OCI-LY7 (cell line): ENCODE measurements at regions not wholly inside any gene's neighbourhood (a gene's known extent, or its start where the extent isn't known, plus 50 kb on each side); places are given as distances from the start of the nearest gene placed in this dataset.

Experiments used
- BruUV-seq: library from RNA; stranded (reverse); fragments of 400-500 nt; replicated peaks from 2 replicates; lab custom pipeline; 2021; lab: Mats Ljungman, UMichigan
- CTCF ChIA-PET: fragments of 300-600 bp; sonication (Branson Sonifier 250); formaldehyde crosslinking; loops from one replicate; lab custom pipeline; 2022; ENCODE audit warnings: antibody characterized with exemption; ENCODE audit not compliant: unreplicated experiment; lab: Charles Lee
- POLR2A ChIA-PET: fragments of 300-600 bp; sonication (Branson Sonifier 250); formaldehyde crosslinking; loops from one replicate; lab custom pipeline; 2022; ENCODE audit warnings: antibody characterized with exemption; lab: Charles Lee
- DNase-seq: peaks from one replicate; pipeline ENCODE4 v3.0.0-alpha.2; 2015; ENCODE audit warnings: low spot score
- H2AFZ ChIP-seq: fragments of 200-600 bp; sonication (generic), shearing (Covaris generic); 2 replicates; pipeline ENCODE4 v1.6.1; 2014; ENCODE audit warnings: mild to moderate bottlenecking, antibody characterized with exemption, low read length, moderate library complexity
- H3K27ac ChIP-seq: fragments of 200-600 bp; sonication (generic); 2 replicates; pipeline ENCODE4 v1.5.1; 2014; ENCODE audit warnings: mixed run types, low read depth, mild to moderate bottlenecking, moderate library complexity, low read length, inconsistent platforms; ENCODE audit not compliant: poor library complexity, severe bottlenecking
- H3K36me3 ChIP-seq: fragments of 200-600 bp; sonication (generic); 2 replicates; pipeline ENCODE4 v1.6.1; 2014; ENCODE audit warnings: mild to moderate bottlenecking, antibody characterized with exemption, low read length, moderate library complexity, mixed read lengths; ENCODE audit not compliant: insufficient read depth
- H3K4me1 ChIP-seq: fragments of 200-600 bp; sonication (generic); 2 replicates; pipeline ENCODE4 v1.5.1; 2014; ENCODE audit warnings: mild to moderate bottlenecking, low read length; ENCODE audit not compliant: insufficient read depth, poor library complexity, severe bottlenecking
- H3K4me2 ChIP-seq: fragments of 200-600 bp; sonication (generic); 2 replicates; pipeline ENCODE4 v1.6.1; 2014; ENCODE audit warnings: mild to moderate bottlenecking, low read length
- H3K4me3 ChIP-seq: fragments of 200-600 bp; sonication (generic); 2 replicates; pipeline ENCODE4 v1.5.1; 2014; ENCODE audit warnings: mild to moderate bottlenecking, low read depth, low read length; ENCODE audit not compliant: poor library complexity, severe bottlenecking
- H3K79me2 ChIP-seq: fragments of 200-600 bp; sonication (generic); 2 replicates; pipeline ENCODE4 v1.6.1; 2016; ENCODE audit warnings: low read depth, mild to moderate bottlenecking, low read length, moderate library complexity, mixed read lengths; ENCODE audit not compliant: insufficient read depth
- H3K9me2 ChIP-seq: fragments of 200-600 bp; sonication (generic); 2 replicates; pipeline ENCODE4 v1.6.1; 2016; ENCODE audit warnings: mild to moderate bottlenecking, low read length, mixed read lengths; ENCODE audit not compliant: insufficient read depth
- H3K9me3 ChIP-seq: fragments of 200-600 bp; sonication (generic); 2 replicates; pipeline ENCODE4 v1.6.1; 2014; ENCODE audit warnings: mild to moderate bottlenecking, mixed run types, low read length, mixed read lengths
- H4K20me1 ChIP-seq: fragments of 200-600 bp; sonication (generic); 2 replicates; pipeline ENCODE4 v1.6.1; 2014; ENCODE audit warnings: mild to moderate bottlenecking, antibody characterized with exemption, low read length, moderate library complexity, mixed read lengths; ENCODE audit not compliant: insufficient read depth
- CTCF ChIP-seq: fragments of 200-600 bp; sonication (generic); conservative IDR thresholded peaks from 2 replicates; pipeline ENCODE4 v1.5.1; 2014; ENCODE audit warnings: mild to moderate bottlenecking, antibody characterized with exemption, low read length, moderate library complexity, mixed read lengths
- EZH2phosphoT487 ChIP-seq: fragments of 200-600 bp; sonication (generic); IDR thresholded peaks from 2 replicates; pipeline ENCODE4 v1.6.1; 2018; ENCODE audit warnings: low read depth, borderline replicate concordance, mild to moderate bottlenecking, mixed run types, antibody characterized with exemption, low read length, moderate library complexity, mixed read lengths
- intact Hi-C: fragments of 100-400 bp; cut with micrococcal nuclease; formaldehyde crosslinking; loops from one replicate; pipeline ENCODE4 v1.10.0; 2022; ENCODE audit not compliant: unreplicated experiment

GRCh38 chr14:86442135-86442534, 912.2 kb downstream of the FLRT2 start:
- no peaks in the 10 kb centered on the region for H3K9me3 ChIP-seq
- H3K4me1 ChIP-seq, result no peaks in the 10 kb centered on the region
- CTCF ChIA-PET, result no interaction called here
- intact Hi-C loops, result no loop called here
- peak; percentile 2 for DNase-seq
- H3K36me3 ChIP-seq, result no peaks in the 10 kb centered on the region
- no peak overlapping the region for H3K27ac ChIP-seq
- BruUV-seq, result no TSS peak
- H4K20me1 ChIP-seq, result no peaks in the 10 kb centered on the region
- no peak overlapping the region for H3K4me2 ChIP-seq
- POLR2A ChIA-PET, result interaction anchor here (0.6 kb wide), 1 partner anchor 590 kb away, joined by 3 read pairs; no protein-coding TSS in a partner anchor
- no peak for TF ChIP-seq EZH2phosphoT487
- no peak for TF ChIP-seq CTCF
- no peaks in the 10 kb centered on the region for H3K9me2 ChIP-seq
- H3K4me3 ChIP-seq, result no peak overlapping the region
- no peaks in the 10 kb centered on the region for H3K79me2 ChIP-seq
- no peak overlapping the region for H2AFZ ChIP-seq

GRCh38 chr14:86430853-86431252, 900.9 kb downstream of the FLRT2 start:
- no peak for DNase-seq
- H4K20me1 ChIP-seq, result no peaks in the 10 kb centered on the region
- no peaks in the 10 kb centered on the region for H3K4me1 ChIP-seq
- no peaks in the 10 kb centered on the region for H3K9me3 ChIP-seq
- ChIA-PET POLR2A (no interaction called here), CTCF (no interaction called here)
- no peaks in the 10 kb centered on the region for H3K79me2 ChIP-seq
- H3K27ac ChIP-seq, result no peak overlapping the region
- intact Hi-C loops, result no loop called here
- H3K4me2 ChIP-seq, result no peak overlapping the region
- no peaks in the 10 kb centered on the region for H3K36me3 ChIP-seq
- no TSS peak for BruUV-seq
- no peak overlapping the region for H2AFZ ChIP-seq
- no peaks in the 10 kb centered on the region for H3K9me2 ChIP-seq
- H3K4me3 ChIP-seq, result no peak overlapping the region
- TF ChIP-seq CTCF (no peak), EZH2phosphoT487 (no peak)

GRCh38 chr14:86423214-86423613, 893.3 kb downstream of the FLRT2 start:
- no TSS peak for BruUV-seq
- intact Hi-C loops, result no loop called here
- POLR2A ChIA-PET, result no interaction called here
- no peaks in the 10 kb centered on the region for H3K4me1 ChIP-seq
- H3K27ac ChIP-seq, result no peak overlapping the region
- H3K79me2 ChIP-seq, result no peaks in the 10 kb centered on the region
- H2AFZ ChIP-seq, result no peak overlapping the region
- H3K36me3 ChIP-seq, result no peaks in the 10 kb centered on the region
- no peaks in the 10 kb centered on the region for H4K20me1 ChIP-seq
- CTCF ChIA-PET, result no interaction called here
- no peaks in the 10 kb centered on the region for H3K9me3 ChIP-seq
- no peak overlapping the region for H3K4me3 ChIP-seq
- no peak for DNase-seq
- TF ChIP-seq EZH2phosphoT487 (no peak), CTCF (no peak)
- H3K9me2 ChIP-seq, result no peaks in the 10 kb centered on the region
- no peak overlapping the region for H3K4me2 ChIP-seq
